ENCODE measurements at regions not wholly inside any gene's neighbourhood (a gene's known extent, or its start where the extent isn't known, plus 50 kb on each side); places are given as distances from the start of the nearest gene placed in this dataset.
"Not testable (repeated sequence)": the region's sequence is repeated elsewhere in the genome, so short reads cannot be mapped to it uniquely, and the experiment has no call there.

GRCh38 chr6:26836657-26837056 lies 177.1 kb upstream of the ZNF322 start:
- TF ChIP-seq CTCF, POLR2A (IDR thresholded peaks at IDR 0.05): not testable (repeated sequence)
